Renal pelvis (tissue), 1 donor: ENCODE measurements at regions not wholly inside any gene's neighbourhood (a gene's known extent, or its start where the extent isn't known, plus 50 kb on each side); places are given as distances from the start of the nearest gene placed in this dataset.
"Not testable (repeated sequence)": the region's sequence is repeated elsewhere in the genome, so short reads cannot be mapped to it uniquely, and the experiment has no call there.

Source experiments
- DNase-seq: peaks from one replicate; pipeline ENCODE4 v3.0.0-alpha.2; 2013

DNA sequence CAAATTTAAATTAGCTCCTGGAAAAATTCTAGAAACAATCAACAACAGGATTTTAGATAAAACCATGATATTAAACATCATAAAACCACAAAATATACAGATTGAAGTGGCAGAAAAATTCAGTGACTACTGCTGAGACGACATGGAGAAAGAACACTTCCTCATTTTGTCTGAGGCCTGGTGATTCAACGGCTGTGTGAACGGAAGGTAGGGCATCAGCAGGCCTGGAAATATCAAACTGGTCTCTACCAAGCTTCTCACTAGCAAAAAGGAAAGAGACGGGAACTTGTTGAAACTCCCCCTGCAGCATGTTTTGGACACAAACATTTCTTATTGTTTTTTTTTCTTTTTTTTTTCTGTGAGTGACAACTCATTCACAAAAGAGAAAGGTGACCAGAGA is 58.0 kb upstream of the AHI1 start:
- no peak for DNase-seq

DNA sequence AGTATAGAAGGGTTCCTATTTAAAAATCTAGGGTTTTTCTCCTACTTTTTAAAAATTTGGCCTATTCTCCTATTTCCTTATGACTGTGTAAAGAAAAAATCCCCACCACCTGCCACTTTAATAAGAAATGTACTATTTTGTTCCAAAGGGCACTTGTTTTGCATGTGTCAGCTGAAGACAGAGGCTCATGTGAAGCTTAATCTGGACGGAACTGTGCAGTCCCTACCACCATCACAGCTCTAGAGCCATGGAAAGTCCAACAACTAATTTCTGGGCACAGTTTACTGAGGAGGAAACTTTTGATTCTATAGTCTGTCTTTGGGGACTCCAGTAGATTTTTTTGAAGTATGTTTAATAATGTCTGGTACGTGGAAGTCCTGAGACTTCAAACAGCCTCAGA is 60.0 kb upstream of the AHI1 start:
- no peak for DNase-seq

DNA sequence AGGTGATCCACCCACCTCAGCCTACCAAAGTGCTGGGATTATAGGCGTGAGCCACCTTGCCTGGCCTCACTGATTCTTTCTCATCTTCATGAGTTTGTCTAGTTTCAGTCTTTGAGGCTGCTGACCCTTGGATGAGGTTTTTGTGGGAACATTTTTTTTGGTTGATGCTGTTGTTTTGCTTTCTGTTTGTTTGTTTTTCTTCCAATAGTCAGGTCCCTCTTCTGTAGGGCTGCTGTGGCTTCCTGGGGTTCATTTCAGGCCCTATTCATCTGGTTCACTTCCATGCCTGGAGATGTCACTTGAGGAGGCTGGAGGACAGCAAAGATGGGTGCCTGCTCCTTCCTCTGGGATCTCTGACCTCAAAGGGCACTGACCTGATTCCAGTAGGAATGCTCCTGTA is 68.1 kb upstream of the AHI1 start:
- DNase-seq, result not testable (repeated sequence)

DNA sequence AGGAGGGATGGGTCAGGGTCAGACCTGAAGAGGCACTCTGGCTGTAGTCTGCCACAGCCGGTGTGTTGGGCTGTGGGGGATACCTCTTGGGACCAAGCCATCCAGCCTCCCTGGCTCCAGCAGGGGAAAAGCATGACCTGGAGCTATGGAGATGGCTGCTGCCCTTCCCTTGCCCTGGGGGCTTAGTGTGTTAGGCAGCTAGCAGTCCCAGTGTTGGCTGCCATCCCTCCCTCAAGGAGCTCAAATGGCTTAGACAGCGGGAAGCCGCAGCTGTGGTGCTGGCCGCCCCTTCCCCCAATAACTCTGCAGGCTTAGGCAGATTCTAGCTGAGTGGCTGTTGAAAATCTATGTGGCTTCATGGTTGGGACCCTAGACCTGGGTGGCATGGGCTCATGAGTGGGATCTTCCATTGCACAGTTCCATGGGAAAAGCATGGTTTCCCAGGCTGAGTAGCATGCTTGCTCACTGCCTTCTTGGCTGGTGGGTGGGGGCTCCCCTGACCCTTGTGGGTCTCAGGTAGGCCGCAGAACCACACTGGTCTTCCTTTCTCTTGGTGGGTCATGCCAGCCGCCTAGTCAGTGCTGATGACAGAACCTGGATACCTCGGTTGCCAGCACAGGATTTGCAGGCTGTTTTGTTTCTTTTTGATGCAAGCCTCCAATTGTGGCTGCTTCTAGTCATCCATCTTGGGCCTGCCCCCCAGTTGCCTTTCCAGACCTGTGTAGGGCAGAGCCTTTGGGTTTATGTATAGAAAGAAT is 69.0 kb upstream of the AHI1 start:
- no peak for DNase-seq

DNA sequence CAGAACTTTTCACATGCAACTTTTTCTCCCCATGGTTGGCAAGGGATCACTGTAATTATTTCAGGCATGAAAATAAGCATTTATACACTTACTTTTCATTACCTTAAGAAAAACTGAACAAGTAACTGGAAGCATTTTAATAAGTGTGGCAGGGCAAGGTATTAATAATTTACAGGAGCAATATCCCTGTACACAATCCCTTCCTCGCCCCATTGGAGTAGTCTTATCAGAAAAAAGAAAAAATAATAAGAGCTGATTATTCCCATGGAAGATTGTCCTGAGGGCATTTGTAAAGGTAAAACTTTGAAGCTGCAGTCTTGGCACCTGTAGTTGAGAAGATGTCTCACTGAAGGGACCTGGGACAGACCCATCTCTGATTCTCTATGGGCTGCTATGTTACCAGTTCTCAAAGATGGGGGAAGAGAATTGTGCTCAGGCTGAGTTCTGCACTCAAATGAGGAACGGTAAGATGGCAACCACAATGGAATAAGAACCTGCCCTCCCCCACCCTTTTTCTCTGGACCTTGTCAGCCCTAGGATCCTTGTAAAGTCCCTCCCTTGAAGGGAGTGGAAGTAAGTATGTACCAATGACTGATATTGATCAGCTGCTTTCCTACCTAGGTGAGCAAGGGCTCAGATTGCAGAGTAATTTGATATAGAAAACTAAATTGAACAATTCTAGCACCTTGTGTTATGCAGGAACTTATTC is 70.0 kb upstream of the AHI1 start:
- no peak for DNase-seq

DNA sequence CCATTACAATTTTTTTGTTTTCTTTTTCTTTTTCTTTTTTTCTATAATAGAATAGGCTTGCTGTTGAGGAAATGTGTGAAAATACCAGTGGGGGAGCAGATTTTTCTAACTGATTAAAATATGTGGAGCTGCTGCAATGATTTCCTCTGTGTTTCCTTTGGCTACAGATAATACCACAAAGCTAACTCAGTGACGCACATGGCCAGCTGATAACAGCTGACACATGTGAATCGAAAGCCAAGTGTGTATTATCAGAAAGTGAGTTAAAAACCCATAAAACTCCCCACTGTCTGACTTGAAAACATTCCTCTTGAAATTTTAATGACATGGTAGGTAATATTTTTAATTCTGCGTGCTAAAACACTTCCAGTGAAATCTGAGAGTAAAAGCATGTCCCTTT is 70.8 kb upstream of the AHI1 start:
- peak; percentile 24 for DNase-seq

DNA sequence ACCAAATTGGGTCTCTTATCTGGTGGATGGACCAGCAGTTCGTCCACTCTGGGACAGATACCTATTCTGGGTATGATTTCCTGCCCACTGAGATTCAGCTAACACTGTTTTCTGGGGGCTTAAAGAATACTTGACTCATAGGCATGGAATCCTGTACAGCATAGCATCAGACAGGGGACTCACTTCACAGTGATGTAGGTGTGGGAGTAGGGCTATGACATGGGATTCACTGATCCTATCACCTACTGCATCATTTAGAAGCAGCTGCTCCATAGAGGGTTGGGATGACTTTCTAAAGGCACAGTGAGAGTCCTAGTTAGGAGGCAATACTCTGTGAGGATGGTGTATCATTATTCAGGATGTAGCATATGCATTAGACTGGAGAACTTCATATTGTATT is 74.5 kb upstream of the AHI1 start:
- no peak for DNase-seq

DNA sequence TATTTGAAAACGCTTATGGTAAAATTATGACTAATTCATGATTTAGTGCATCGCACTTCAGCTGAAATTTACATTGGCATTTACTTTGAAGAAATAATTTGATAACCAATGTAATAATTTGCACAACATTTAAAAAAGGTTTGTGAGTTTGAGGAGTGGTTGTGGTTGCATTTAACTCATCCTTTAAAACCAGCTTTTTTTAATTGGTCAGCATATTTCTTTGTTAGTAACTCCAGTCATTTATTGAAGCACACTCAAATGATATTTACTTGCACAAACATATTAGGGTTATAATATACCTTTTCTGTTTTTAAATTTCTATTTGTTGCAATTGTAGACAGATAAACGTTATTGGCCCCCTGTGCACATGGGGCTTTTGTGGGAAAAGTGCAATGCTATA is 78.1 kb upstream of the AHI1 start:
- no peak for DNase-seq

DNA sequence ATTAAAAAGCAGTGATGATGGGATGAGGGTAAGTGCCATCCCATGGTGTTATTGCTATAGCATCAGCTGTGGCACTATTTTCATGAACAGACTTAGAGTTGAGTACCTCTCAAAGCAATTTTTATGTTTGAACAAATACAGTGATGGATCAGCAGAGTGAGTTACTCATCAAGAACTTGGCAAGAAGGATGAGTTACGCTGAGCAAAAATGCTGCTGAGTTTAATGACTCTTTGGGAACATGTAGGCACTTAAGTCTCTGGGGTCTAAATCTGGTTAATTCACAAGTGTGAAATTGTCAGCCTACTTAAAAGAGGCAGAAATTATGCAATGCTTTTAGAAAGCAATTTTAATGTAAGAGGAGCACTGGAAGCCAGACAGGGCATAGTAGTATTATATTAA is 78.5 kb upstream of the AHI1 start:
- no peak for DNase-seq

DNA sequence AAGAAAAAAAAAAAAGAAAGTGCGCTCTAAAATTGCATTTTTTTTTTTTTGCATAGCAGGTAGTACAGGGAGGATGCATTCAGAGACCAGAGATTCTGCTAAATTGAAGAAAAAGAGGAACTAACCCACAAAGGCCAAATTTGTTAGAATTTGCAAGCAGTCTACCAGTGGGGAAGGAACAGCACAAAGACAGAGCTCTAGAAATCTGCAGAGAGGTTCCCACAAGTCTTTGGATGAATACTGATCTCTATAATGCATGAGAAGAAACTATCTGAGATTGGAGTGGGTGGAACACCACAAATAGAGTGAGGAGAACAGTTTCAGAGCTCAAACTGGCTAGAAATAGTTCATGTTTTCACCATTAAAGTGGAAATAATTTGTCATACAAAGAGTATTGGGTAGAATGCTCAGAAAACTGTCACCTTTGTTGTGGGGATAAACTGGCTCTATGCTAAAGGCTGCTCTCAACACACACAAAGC is 79.6 kb upstream of the AHI1 start:
- DNase-seq, result no peak

DNA sequence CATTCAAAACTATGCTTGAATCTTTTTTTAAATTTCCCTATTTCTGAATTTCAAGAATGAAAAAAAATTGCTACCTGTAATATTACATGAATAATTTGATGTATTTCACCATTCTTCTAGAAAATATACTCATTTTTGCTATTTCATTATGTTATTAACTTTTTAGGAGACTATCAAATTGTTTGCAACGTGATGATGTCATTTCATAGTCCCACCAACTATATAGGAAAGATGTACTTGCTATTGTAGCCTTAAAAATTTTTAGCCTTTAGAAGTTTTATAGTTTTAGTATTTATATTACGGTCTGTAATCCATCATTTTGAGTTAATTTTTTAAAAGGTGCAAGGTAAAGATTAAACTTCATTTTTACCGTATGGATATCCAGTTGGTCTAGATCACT is 81.4 kb upstream of the AHI1 start:
- no peak for DNase-seq

DNA sequence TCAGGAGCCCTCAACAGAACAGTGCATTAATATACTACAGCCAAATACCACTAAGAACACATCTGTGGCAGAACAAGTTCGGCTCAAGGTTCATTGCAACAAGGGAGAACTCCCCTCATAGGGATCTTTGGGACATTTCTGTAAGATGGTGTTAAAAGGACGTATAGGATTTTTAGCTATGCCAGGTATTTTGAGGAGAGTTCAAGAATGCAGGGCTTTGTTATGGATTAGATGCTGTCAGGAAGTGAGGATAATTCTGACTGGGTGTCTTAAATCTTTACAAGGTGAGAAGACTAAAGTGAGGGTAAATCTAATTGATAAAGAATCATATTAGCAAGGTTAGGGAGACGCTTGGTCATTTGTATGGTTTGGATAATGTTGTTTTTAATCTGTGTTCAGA is 83.7 kb upstream of the AHI1 start:
- DNase-seq, result no peak

DNA sequence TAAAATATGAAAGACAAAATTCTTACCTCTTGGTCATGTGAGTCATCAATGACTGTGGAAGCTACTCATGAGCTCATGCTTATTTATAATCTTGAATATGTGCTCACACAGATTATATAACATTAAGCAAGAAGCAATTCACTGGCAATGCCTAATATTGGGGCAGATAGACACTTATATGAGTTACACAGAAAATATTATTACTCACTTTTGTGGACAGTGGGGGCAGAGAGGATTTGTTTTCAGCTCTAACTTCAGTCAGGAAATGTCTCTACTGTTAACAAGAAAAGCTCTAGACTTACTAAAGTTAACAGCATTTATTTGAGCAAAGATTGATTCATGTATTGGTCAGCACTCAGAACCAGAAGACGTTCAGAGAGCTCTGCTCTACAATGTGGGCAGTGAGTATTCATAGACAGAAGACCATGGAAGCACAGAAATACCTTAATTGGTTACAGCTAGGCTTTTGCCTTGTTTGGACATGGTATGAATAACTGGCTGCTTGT is 85.8 kb upstream of the AHI1 start:
- no peak for DNase-seq

DNA sequence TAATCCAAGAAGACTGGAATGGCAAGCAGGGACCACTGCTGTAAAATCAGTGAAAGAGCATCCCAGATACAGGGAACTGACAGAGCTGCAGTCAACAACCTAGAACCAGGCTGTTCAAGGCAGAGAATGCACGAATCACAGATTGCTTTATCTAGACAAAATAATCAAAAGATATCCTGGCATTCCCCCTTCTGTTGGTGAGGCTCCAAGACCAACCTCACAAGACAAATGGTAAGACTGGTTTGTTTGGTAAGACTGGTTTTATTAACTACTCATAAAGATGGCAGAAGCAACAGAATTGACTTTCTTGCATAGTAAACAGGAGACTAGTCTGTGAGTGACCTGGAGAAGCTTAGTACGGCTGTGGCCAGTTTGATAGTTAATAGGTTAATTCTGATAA is 88.8 kb upstream of the AHI1 start:
- no peak for DNase-seq

DNA sequence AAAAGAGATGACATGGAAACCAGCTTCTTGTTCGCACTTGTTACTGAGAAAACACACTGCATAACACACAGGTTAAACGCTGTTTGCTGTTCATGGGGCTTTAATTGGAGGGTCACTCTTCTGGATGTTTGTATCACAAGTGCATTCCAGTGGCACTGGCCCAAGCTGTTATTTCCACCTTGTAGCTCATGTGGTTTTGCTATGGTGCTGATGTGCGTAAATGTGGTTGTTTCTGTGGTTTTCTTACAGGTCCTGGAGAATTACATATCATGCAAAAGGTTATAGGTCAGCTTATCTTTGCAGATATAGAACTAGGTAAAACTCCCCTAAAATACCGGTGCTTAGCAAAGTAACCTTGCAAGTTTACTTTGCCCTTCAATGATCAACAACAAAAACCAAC is 89.3 kb upstream of the AHI1 start:
- DNase-seq, result no peak

DNA sequence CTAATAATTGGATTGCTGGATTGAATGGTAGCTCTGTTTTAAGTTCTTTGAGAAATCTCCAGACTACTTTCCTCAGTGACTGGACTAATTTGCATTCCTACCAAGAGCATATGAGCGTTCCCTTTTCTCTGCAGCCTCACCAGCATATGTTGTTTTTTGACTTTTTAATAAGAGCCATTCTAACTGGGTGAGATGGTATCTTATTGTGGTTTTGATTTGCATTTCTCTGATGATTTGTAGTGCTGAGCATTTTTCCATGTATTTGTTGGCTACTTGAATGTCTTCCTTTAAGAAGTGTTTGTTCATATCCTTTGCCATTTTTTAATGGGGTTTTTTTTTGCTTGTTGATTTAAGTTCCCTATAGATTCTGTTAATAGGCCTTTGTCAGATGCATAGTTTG is 94.7 kb upstream of the AHI1 start:
- DNase-seq, result no peak

DNA sequence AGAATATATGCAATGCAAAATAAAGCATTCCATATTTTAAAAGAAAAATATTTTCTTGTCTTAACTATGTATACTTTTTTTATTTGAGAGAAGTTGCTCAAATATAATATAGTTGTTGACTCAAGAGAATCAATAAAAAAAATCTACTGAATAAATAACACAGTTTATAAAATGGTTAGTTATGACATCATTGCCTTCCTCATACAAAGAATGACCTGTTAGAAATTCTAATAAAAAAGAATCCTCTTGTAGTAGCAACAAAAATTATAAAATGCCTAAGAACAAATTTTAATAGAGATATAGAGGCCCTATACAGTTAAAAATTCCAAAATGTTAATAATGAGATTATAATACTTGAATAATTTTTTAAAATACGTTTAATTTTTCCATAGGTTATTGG is 96.5 kb upstream of the AHI1 start:
- no peak for DNase-seq

DNA sequence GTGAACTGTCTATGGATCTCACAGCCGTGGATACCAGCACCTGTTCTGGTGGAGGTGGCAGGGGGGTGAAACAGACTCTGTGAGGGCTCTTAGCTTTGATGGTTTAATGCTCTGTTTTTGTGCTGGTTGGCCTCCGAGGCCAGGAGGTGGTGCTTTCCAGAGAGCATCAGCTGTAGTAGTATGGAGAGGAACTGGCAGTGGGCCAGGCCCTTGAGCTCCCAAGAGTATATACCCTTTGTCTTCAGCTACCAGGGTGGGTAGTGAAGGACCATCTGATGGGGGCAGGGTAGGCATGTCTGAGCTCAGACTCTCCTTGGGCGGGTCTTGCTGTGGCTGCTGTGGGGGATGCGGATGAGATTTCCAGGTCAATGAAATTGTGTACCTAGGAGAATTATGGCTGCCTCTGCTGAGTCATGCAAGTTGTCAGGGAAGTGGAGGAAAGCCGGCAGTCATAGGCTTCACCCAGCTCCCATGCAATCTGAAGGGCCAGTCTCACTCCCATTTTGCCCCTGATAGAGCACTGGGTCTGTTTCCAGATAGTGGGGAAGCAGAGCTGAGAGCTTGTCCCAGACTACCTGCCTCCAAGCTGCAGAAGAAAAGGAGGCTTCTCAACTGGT is 102.7 kb upstream of the AHI1 start:
- DNase-seq, result no peak

DNA sequence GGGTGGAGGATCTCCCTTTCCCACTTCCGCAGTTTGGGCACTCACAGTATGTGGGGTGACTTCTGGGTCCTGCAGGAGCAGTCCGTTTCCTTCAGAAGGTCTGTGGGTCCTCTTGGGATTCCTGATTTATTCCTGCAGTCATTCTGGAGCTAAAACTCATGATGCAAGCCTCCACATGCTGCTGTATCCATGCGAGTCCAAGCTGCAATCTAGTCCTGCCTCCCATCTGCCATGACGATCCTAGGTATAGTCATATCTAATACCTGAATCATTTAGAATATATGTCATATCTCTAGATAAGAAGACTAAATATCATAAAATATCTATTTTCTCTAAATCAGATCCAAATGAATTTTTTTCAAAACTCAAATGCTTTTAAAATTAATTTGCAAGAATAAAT is 103.4 kb upstream of the AHI1 start:
- DNase-seq, result no peak

DNA sequence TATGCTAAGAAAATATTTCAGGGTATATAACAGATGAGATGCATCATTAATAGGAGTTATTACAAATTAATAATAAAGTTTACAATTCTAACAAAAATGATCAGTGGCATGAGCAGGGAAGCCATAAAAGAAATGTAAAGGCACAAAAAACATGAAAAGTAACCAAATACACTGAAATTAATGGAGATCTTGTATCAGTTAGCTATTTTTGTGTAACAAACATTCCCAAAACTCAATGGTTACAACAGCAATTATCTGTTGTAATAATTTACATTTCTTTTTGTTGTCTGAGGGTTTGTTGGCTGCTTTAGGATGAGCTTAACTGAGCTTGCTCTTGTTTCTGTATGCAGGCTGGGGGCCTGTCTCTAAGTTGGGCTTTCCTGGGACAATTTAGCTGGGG is 104.3 kb upstream of the AHI1 start:
- no peak for DNase-seq

DNA sequence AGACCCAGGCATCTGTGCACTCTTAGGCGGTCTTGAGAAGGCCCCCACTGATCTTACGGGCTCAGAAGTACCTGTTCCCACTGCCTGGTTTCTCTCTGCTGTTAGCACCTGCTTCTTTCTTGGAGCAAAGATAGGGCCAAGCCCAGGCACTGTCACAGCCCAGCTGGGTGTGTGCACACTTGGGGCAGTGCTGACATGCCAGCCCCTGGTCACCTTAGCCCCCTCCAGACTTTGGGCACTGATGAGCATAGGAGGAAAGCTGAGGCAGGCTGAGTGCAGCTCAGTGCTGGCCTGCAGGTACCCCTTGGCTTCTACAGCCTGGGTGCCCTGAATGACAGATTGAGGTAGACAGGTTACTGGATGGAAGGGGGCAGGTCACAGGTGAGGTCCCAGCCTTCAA is 105.7 kb upstream of the AHI1 start:
- DNase-seq, result no peak

DNA sequence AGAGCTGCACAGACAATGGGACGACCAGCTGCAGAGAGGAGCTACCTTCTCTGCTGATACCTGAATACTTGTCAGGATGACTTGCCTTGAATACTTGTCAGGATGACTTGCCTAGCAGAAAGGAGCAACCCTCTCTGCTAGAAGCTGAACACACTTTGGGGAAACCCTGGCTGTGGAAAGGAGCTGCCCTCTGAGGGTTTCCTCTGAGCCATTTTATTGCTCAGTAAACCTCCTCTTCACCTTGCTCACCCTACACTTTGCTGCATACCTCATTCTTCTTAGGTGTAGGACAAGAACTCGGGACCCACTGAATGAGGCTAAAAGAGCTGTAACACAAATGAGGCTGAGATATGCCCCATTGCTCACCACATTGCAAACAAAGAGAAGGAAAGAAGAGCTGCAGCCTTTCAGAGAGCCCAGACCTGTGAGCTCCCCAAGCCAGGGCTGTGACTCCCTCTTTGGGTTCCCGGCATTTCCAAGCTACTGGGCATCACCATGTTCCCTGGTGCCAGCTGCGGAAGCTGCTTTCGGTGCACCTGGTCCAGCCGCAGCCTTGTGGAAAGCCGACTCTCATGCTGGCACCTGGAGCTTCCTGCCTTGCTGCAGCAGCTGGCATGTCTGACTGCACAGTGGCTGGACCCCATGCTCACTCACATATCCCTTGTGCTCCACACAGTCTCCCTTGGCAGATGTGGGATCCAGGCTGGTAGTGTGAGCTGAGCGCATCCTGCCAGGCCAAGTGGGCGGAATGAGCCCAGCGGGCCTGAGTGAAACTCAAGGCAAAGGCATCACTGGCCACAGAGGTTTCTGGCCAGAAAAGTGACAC is 106.7 kb upstream of the AHI1 start:
- no peak for DNase-seq
